Keratinocyte (primary cell): ENCODE measurements at regions not wholly inside any gene's neighbourhood (a gene's known extent, or its start where the extent isn't known, plus 50 kb on each side); places are given as distances from the start of the nearest gene placed in this dataset.

Experiments
- DNase-seq: peaks from one replicate; pipeline ENCODE4 v3.0.0-alpha.2; 2011; ENCODE audit warnings: low read depth, missing footprints, low spot score
- FAIRE-seq: peaks from 2 replicates; lab custom pipeline; 2011; peaks lifted over from hg19 to GRCh38; lab: Jason Lieb, UNC
- H2AFZ ChIP-seq: 2 replicates; pipeline ENCODE4 v1.6.0; 2012; ENCODE audit warnings: low read length, control low read depth, inconsistent platforms; ENCODE audit not compliant: control insufficient read depth
- H3K27ac ChIP-seq: 2 replicates; pipeline ENCODE4 v1.5.1; 2011; ENCODE audit warnings: low read length; ENCODE audit not compliant: control insufficient read depth, insufficient read depth
- H3K27me3 ChIP-seq: 3 replicates; pipeline ENCODE4 v1.6.0; 2011; ENCODE audit warnings: low read length; ENCODE audit not compliant: control insufficient read depth, insufficient read depth; ENCODE audit errors: extremely low read depth
- H3K36me3 ChIP-seq, 2 experiments: 2 replicates in 1 of 2; 3 replicates in 1 of 2; pipeline ENCODE4 v1.5.1; 2011; ENCODE audit warnings: low read length in 2 of 2, mild to moderate bottlenecking in 1 of 2; ENCODE audit not compliant: control insufficient read depth in 2 of 2, insufficient read depth in 2 of 2; ENCODE audit errors: extremely low read depth in 1 of 2
- H3K4me1 ChIP-seq: 3 replicates; pipeline ENCODE4 v1.5.1; 2011; ENCODE audit warnings: low read length; ENCODE audit not compliant: control insufficient read depth, insufficient read depth; ENCODE audit errors: extremely low read depth
- H3K4me2 ChIP-seq: 3 replicates; pipeline ENCODE4 v1.6.0; 2011; ENCODE audit warnings: low read depth, low read length; ENCODE audit not compliant: control insufficient read depth, insufficient read depth; ENCODE audit errors: extremely low read depth
- H3K4me3 ChIP-seq, 3 experiments: fragments of 200-600 bp in 1 of 3; sonication (generic) in 1 of 3; 2 replicates in 2 of 3; 3 replicates in 1 of 3; pipeline ENCODE4 v1.5.1; 2011 to 2016; ENCODE audit warnings: low read length in 3 of 3, mild to moderate bottlenecking in 3 of 3, control low read depth in 2 of 3, inconsistent platforms in 1 of 3, low read depth in 1 of 3, mixed read lengths in 1 of 3, mixed run types in 1 of 3, moderate library complexity in 1 of 3; ENCODE audit not compliant: control insufficient read depth in 2 of 3, insufficient read depth in 2 of 3; ENCODE audit errors: extremely low read depth in 1 of 3
- H3K79me2 ChIP-seq: 2 replicates; pipeline ENCODE4 v1.6.0; 2012; ENCODE audit warnings: low read length; ENCODE audit not compliant: control insufficient read depth, insufficient read depth
- H3K9ac ChIP-seq: 3 replicates; pipeline ENCODE4 v1.6.0; 2011; ENCODE audit warnings: low read length; ENCODE audit not compliant: control insufficient read depth, insufficient read depth; ENCODE audit errors: extremely low read depth
- H3K9me1 ChIP-seq: 3 replicates; pipeline ENCODE4 v1.6.0; 2011; ENCODE audit warnings: low read length; ENCODE audit not compliant: control insufficient read depth, insufficient read depth; ENCODE audit errors: extremely low read depth
- H3K9me3 ChIP-seq: 2 replicates; pipeline ENCODE4 v1.5.1; 2012; ENCODE audit warnings: low read depth, low read length; ENCODE audit not compliant: control insufficient read depth
- H4K20me1 ChIP-seq: 3 replicates; pipeline ENCODE4 v1.6.0; 2011; ENCODE audit warnings: low read length; ENCODE audit not compliant: control insufficient read depth, insufficient read depth; ENCODE audit errors: extremely low read depth
- CTCF ChIP-seq, 3 experiments: IDR thresholded peaks in 1 of 3; conservative IDR thresholded peaks in 1 of 3; optimal IDR thresholded peaks in 1 of 3; 2 replicates in 2 of 3; 3 replicates in 1 of 3; pipeline versions ENCODE3 to v1.5.1; 2011; ENCODE audit warnings: low read length in 3 of 3, mild to moderate bottlenecking in 3 of 3, moderate library complexity in 2 of 3, control low read depth in 1 of 3, inconsistent platforms in 1 of 3; ENCODE audit not compliant: insufficient read depth in 2 of 3; ENCODE audit errors: extremely low read depth in 1 of 3
- EZH2 ChIP-seq: IDR thresholded peaks from one replicate; pipeline ENCODE4 v1.6.1; 2012; ENCODE audit warnings: inconsistent platforms, mild to moderate bottlenecking, low read length, moderate library complexity
- dilution Hi-C: fragments of 300-500 bp; cut with MboI; formaldehyde crosslinking; loops from one replicate; pipeline ENCODE4 v1.7.0; 2020; ENCODE audit warnings: low sequenced_read_pairs; ENCODE audit not compliant: extremely low pct_ligation_motif_present

- H4K20me1 ChIP-seq: no peaks in the 10 kb centered on the region
- no peak overlapping the region for H3K4me2 ChIP-seq
- peaks cover 12% of the 10 kb centered on the region for H3K4me1 ChIP-seq
- H3K9ac ChIP-seq: no peak overlapping the region
- H3K27me3 ChIP-seq: no peaks in the 10 kb centered on the region
- dilution Hi-C loops: no loop called here
- H3K27ac ChIP-seq: peak overlapping the region; percentile 3
- DNase-seq (no peak), FAIRE-seq (peak; percentile 62)
- H2AFZ ChIP-seq: no peak overlapping the region
- no peaks in the 10 kb centered on the region for H3K9me1 ChIP-seq
- no peaks in the 10 kb centered on the region for H3K9me3 ChIP-seq
- H3K79me2 ChIP-seq: no peaks in the 10 kb centered on the region
- no peak for TF ChIP-seq EZH2
- TF ChIP-seq CTCF (optimal IDR thresholded peaks at IDR 0.05 in 1 of 3, IDR thresholded peaks at IDR 0.05 in 1 of 3, conservative IDR thresholded peaks at IDR 0.05 in 1 of 3; ENCODE audit: extremely low read depth in 1 of 3, insufficient read depth in 2 of 3, low read length in 3 of 3): no peak
- H3K36me3 ChIP-seq: no peaks in the 10 kb centered on the region
- no peak overlapping the region for H3K4me3 ChIP-seq
These were observed 246.1 kb upstream of the FN1 start for GRCh38 chr2:215681799-215682596.

GRCh38 chr2:215680605-215681598 is 245.0 kb upstream of the FN1 start:
- H3K4me1 ChIP-seq: peaks cover 12% of the 10 kb centered on the region
- H4K20me1 ChIP-seq: no peaks in the 10 kb centered on the region
- dilution Hi-C loops: no loop called here
- no peak overlapping the region for H3K4me3 ChIP-seq
- TF ChIP-seq EZH2 (no peak), CTCF (optimal IDR thresholded peaks at IDR 0.05 in 1 of 3, IDR thresholded peaks at IDR 0.05 in 1 of 3, conservative IDR thresholded peaks at IDR 0.05 in 1 of 3; ENCODE audit: extremely low read depth in 1 of 3, insufficient read depth in 2 of 3, low read length in 3 of 3) (no peak)
- peak overlapping the region; percentile 33 for H3K27ac ChIP-seq
- H3K27me3 ChIP-seq: no peaks in the 10 kb centered on the region
- H3K79me2 ChIP-seq: no peaks in the 10 kb centered on the region
- H3K9me1 ChIP-seq: no peaks in the 10 kb centered on the region
- peak overlapping the region; percentile 73 for H2AFZ ChIP-seq
- peak overlapping the region; percentile 33 for H3K4me2 ChIP-seq
- no peaks in the 10 kb centered on the region for H3K9me3 ChIP-seq
- DNase-seq (no peak), FAIRE-seq (peak; percentile 13)
- no peaks in the 10 kb centered on the region for H3K36me3 ChIP-seq
- no peak overlapping the region for H3K9ac ChIP-seq
